ENCODE measurements at regions not wholly inside any gene's neighbourhood (a gene's known extent, or its start where the extent isn't known, plus 50 kb on each side); places are given as distances from the start of the nearest gene placed in this dataset.

GRCh38 chr5:173411791-173412555 is 83.8 kb upstream of the STC2 start:
- no peak for TF ChIP-seq CTCF (conservative IDR thresholded peaks at IDR 0.05)
- TF ChIP-seq ZFX (IDR thresholded peaks at IDR 0.05) = no peak
- no peak overlapping the region for H3K27ac ChIP-seq

- TF ChIP-seq CTCF (conservative IDR thresholded peaks at IDR 0.05) (no peak), ZFX (IDR thresholded peaks at IDR 0.05) (no peak)
- H3K27ac ChIP-seq = no peak overlapping the region
Observed at GRCh38 chr5:173410459-173411233, 82.4 kb upstream of the STC2 start.

GRCh38 chr5:173408946-173409345 is 80.7 kb upstream of the STC2 start:
- TF ChIP-seq CTCF (conservative IDR thresholded peaks at IDR 0.05) (no peak), ZFX (IDR thresholded peaks at IDR 0.05) (no peak)
- no peak overlapping the region; the same call in 1 of the 2 replicates for H3K27ac ChIP-seq

GRCh38 chr5:173399851-173400250 is 71.6 kb upstream of the STC2 start:
- TF ChIP-seq CTCF (conservative IDR thresholded peaks at IDR 0.05) = no peak
- TF ChIP-seq ZFX (IDR thresholded peaks at IDR 0.05) = no peak

GRCh38 chr5:173397516-173397915 is 69.3 kb upstream of the STC2 start:
- TF ChIP-seq CTCF (conservative IDR thresholded peaks at IDR 0.05) (no peak), ZFX (IDR thresholded peaks at IDR 0.05) (no peak)
- no peak overlapping the region for H3K27ac ChIP-seq

More at GRCh38 chr5:173399851-173400250, 71.6 kb upstream of the STC2 start:
- H3K27ac ChIP-seq = no peak overlapping the region

GRCh38 chr5:173396311-173396993 is 68.2 kb upstream of the STC2 start:
- no peak overlapping the region for H3K27ac ChIP-seq
- TF ChIP-seq ZFX (IDR thresholded peaks at IDR 0.05) = no peak
- no peak; the same call in 1 of the 2 replicates for TF ChIP-seq CTCF (conservative IDR thresholded peaks at IDR 0.05)

GRCh38 chr5:173395933-173396308 is 67.7 kb upstream of the STC2 start:
- no peak overlapping the region for H3K27ac ChIP-seq
- no peak for TF ChIP-seq CTCF (conservative IDR thresholded peaks at IDR 0.05)

All from C4-2B (cell line).